ENCODE measurements at regions not wholly inside any gene's neighbourhood (a gene's known extent, or its start where the extent isn't known, plus 50 kb on each side); places are given as distances from the start of the nearest gene placed in this dataset.
"Not testable (repeated sequence)": the region's sequence is repeated elsewhere in the genome, so short reads cannot be mapped to it uniquely, and the experiment has no call there.

DNA sequence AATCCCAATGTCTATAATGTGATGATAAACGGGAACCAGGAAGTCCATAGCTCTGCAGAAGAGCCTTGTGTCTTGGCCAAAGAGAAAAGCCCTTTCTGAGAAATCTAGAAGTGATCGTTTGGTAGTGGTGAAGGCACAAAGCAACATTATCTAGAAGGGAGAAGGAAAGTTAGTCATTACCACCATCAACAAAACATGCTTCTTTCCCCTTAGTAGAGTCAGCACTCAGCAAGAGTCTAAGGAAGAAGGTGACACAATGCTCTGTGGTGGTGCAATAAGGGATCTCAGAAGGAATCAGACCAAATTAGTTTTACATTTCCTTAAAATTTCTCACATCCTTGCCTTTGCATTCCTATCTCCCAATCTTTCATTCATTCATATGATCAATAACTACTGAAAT, 134.4 kb upstream of the PRDX6 start:
- no peak for DNase-seq (ENCODE audit: low read depth)

DNA sequence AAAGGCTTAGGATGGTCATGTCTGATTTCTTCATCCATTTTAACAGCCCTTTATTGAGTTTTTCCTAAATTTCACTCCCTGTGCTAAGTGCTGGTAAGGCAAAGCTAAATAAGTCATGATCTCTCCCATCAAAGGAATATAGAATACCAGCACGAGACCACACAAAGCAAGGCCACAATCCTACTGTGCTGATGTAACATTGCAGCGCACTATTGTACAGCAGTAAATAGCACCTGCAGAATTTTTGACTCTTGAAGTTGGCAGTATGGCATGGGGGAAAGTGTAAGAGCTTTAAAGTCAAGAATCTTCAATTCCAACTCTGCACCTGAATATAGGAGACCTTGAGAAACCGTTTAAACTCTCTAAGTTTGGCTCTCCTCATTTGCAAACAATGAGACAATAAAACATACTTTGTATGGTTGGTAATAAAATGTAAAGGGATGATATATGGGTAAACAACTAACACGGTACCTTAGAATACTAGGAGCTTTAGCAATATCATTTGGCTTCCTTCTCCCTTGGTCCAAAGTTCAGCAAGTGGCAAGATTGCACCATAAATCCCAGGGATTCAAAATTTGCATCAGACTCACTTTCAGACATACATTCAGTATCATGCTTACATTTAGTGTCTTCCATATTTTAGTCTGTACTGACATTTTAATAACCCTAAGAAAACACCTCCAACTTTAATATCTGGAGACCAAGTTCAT, 132.9 kb upstream of the PRDX6 start:
- no peak for DNase-seq (ENCODE audit: low read depth)

DNA sequence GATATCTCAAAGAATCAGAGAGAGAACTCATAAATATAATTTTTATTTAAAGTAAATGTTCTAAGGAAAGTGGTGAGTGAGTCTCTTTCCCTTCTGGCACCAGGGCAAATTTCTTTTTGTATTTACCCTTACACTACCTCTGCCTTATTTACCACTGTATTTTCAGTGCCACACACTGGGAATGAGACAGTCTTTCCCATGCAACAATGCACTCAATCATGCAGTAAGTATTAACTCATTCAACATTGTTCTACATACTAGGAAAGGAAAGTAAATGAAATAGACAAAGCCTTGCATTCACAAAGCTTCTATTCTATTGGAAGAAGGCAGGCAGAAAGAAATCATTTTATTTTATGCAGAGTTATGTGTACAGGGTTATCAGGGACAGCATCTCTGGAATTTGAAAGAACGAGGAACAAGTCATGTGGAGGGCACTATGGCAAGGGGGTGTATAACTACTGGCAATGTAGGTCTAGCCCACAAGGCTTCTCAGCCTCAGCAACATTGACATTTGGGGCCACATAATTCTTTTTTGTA, 129.8 kb upstream of the PRDX6 start:
- DNase-seq (ENCODE audit: low read depth): no peak

DNA sequence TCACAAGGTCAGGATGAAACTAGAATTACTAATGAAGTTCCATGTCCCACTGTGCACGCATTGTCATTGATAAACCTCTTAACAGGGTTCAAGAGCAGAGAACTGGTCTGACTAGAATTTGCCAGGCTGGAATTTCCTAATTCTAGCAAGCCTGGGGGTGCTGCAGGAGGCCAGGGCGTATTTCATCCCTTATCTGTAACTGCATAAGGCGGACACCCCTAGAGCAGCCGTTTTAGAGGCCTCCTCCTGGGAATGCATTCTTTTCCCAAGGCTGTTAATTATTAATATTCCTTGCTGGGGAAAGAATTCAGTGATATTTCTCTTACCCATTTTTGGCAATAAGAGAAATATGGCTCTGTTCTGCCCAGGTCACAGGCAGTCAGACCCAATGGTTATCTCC, 124.5 kb upstream of the PRDX6 start:
- not testable (repeated sequence) for DNase-seq (ENCODE audit: low read depth)

DNA sequence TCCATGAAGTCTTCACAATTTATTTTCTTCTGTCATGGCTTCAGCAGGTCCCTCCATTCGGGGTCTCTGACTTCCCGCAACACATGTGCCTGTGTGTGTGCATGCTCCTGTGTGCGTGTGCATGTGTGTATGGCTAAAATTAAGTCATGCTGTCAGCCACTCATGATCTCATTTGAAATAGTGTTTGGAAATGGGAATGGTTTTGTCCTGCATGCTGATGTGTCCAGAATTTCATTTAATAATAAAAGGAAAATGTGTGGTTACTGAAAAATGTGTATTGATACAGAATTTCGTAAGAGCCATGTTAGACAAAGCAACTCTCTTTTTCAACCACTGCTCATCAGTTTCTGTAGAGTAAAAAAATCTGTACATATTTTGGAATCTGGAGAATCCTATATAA, 123.8 kb upstream of the PRDX6 start:
- DNase-seq (ENCODE audit: low read depth): no peak

DNA sequence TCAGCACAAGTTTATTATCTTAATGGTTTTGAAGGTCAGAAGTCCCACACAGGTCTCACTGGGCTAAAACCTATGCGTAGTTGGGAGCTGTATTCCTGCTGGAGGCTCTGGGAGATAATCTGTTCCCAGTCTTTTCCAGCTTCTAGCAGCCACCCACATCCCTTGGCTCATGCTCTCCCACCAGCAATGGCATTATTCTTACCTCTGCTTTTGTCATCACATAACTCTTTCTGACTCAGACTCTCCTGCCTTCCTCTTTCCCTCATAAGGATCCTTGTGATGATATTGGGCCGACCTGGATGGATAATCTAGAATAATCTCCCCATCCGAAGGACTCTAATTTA, 122.2 kb upstream of the PRDX6 start:
- DNase-seq (ENCODE audit: low read depth): no peak

DNA sequence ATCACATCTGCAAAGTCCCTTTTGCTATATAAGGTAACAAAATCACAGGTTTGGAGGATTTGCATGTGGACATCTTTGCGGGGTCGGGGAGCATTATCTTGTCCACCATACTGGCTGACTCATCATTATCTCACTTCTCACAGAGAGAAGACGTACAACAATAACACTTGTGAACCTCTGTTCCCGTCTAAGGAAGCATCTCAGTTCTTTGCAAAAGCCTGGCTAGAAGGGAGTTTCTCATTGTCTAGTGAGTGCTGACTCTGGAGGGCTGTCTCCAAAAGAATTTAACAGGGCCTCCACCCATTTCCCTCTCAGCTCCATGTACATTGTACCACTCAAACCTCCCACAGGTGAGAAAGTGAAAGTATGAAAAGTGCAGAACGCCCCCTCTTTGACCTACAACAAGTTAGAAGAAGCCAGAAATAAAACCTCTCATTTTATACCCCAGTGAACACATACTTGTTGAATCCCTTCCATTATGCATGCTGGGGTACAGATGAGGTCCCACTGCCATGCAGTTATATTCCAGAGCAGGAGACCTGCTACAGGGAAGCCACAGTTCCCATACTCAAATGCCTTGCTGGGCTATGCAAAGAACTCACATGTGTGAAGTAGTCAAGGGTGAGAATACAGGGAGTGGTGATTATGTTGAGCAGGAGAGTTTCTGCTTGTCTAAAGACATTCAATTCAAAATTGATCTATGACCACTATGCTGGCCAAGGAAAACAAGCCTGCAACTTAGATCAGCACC, 121.7 kb upstream of the PRDX6 start:
- no peak for DNase-seq (ENCODE audit: low read depth)

DNA sequence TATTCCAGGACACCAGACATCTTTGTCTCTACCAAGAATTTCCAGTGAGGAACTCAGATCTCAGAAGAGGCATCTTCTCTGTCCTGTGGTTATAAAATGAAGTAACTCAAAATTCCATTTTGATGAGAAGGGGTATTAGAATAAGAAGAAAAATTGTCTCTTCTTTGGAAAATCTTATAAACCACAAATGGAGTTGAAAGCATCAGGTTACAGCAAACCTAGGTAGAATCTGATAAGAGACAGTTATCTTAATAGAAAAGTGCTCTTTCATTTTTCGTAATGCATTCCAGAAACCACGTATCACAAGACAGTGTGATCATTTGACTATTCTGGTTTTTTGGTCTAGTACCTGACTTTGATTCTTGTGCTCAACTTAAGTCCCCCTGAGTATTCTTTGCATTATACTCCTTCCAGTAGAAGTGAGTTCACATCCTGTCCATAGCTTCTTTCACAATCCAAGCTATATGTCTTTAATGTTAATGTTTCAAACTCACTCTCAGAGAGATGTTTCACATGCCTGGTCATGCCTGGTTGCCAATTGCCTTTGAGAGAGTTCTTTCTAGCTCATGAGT, 120.9 kb upstream of the PRDX6 start:
- DNase-seq (ENCODE audit: low read depth): no peak

DNA sequence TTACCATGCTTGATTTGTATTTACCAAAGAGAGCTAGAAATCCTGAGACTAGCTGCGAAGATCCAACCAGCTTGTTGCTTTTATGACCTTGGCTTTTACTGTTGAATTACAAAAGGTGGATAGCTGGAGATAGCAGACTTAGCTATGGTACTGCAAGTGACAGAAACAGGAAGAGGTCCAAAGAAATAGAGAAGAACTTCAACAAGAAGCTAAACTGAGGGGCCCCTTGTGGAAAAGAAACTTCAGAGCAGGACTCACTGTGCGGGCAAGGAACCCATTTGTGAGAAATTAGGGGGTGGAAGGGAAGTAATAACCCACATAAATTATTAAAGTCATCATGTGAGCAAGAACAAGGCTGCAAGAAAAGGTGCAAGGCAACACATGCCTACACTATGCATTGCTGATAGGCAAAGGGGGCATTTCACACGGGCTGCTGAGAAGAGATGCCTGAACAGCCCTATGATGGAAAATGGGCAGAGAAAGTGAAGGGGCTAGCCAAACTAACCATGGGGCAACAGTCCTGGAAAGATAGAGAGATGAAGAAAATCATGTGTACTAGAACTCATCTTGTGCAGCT, 116.6 kb upstream of the PRDX6 start:
- DNase-seq (ENCODE audit: low read depth): no peak

DNA sequence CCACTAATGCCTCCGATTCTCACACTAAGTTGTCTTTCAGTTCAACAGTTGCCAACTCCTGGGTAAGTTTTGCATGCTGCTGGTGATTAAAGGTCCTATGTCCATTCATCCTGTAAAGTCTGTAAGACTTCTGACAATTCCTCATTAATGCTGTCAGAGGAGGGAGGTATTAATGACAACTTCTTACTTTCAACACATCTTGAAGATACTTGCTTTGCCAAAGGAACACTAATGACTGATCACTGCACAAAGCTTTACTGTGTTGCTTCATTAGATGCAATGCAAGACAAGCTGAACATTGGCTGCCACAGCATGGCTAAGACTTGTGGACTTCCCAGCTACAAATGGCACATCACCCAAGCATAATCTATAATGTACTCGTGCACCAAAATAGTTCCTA, 114.6 kb upstream of the PRDX6 start:
- DNase-seq (ENCODE audit: low read depth): no peak

DNA sequence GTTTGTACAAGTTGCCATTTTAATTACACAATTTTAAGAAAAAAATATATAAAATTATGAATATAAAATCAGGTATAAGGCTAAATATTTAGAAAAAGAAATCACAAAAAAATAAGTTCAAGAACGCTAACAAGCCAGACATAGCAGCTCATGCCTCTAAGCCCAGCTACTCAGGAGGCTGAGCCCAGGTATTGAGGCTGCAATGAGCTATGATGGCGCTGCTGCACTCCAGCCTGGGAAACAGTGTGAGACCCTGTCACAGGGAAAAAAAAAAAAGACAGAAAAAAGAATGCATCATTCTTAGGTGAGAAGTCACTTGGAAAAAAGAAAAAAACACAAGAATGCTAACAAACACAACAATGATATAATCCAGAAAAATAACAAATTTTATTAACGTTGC, 112.3 kb upstream of the PRDX6 start:
- DNase-seq (ENCODE audit: low read depth): no peak

DNA sequence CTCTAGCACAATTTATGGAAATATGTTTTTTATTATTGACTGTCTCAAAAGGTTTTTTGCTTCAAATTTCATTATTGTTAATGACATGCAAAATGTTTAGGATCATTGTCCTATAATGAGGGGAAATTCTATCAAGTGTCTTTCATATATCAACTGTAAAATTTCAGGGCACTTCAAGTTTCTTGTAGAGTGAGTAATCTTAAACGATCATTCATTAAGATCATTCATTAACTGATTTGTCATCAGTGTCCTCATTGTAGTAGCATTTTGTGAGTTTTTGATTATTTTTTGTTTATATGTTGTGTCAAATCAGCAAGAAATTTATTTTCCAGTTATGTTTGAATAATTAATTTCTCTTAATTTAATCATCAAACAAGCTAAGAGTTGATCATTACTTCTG, 111.8 kb upstream of the PRDX6 start:
- no peak for DNase-seq (ENCODE audit: low read depth)

DNA sequence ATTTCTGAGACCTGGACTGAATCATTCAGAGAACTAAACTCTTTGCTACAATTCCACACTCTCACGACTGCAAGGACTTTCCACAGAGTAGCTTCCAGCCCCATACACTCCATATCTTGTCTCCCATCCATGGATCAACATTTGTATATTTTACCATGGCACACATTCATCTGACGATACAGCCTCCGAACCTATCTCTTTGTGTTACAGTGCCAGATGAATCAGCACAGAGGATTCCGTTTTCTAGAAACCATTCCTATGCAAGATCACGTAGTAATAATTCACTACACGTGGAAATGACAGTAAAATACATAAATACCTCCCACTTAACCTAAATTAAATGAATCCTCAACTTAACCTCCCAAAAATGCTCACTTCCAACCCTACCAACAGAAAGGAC, 110.0 kb upstream of the PRDX6 start:
- no peak for DNase-seq (ENCODE audit: low read depth)

DNA sequence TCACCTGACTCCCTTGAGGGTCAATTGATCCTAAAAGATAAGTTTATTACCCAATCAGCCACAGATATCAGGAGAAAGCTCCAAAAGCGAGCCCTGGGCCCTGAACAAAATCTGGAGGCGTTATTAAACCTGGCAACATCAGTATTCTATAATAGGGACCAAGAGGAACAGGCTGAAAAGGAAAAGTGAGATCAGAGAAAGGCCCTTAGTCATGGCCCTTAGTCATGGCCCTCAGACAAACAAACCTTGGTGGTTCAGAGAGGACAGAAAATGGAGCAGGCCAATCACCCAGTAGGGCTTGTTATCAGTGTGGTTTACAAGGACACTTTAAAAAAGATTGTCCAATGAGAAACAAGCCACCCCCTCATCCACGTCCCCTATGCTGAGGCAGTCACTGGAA, 106.5 kb upstream of the PRDX6 start:
- DNase-seq (ENCODE audit: low read depth): not testable (repeated sequence)

DNA sequence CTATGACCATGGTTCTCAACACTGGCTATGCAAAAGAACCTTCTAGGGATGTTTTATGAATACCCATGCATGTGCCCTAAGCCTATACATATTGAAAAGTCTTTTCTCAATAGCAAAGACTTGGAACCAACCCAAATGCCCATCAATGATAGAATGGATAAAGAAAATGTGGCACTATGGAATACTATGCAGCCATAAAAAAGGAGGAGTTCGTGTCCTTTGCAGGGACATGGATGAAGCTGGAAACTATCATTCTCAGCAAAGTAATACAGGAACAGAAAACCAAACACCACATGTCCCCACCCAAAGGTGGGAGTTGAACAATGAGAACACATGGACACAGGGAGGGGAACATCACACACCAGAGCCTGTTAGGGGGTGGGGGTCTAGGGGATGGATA, 101.1 kb upstream of the PRDX6 start:
- DNase-seq (ENCODE audit: low read depth): not testable (repeated sequence)

DNA sequence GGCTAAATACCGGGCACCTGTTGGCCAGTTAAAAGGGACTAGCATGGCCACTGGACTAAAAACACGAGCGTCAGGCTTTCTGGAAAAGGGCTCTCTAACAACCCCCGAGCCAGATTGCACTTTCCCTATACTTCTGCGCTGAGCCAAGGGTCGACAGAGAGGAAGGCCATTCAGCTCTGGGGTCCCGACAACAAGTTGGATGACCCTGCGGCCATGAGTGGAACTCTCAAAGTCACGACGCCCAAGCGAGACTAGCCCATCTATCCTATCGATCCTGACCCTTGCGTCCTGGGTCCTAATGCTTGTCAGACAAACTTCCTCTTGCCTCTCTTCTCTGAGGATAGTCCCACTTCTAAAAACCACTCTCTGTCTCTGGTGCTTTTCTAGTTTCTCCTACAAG, 99.9 kb upstream of the PRDX6 start:
- no peak for DNase-seq (ENCODE audit: low read depth)

DNA sequence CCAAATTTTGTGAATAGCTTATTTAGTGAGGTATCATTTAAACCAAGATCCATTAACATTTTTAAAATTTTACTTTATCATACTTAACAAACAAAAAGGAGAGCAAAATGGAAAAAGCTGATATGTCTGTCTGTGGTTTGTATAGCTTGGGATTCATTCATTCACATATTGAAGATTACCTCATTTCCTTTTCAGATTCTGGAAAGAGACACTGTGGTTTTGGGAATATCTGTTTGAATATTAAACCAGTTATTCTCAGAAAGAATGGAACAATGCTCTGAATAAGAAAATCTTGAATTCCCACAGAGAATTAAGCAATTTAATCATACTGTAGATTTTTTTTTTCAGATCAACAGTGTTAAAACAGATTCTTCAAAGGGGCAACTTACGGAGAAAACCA, 93.8 kb upstream of the PRDX6 start:
- DNase-seq (ENCODE audit: low read depth): no peak

DNA sequence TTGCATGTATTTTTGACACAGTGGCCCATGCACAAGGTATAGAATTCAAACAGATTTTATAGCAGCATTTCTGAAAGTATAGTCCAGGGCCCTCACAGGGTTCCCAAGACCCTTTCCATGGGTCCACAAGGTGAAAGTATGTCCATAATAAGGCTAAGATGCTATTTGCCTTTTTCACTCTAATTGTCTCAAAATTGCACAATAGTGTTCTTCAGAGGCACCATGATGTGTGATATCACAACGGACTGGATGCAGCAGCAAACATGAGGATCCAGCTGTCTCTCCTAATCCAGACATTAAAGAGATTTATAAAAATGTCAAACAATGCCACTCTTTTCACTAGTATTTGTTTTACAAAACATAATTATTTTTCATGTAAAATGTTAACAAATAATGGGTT, 88.8 kb upstream of the PRDX6 start:
- DNase-seq (ENCODE audit: low read depth): no peak

DNA sequence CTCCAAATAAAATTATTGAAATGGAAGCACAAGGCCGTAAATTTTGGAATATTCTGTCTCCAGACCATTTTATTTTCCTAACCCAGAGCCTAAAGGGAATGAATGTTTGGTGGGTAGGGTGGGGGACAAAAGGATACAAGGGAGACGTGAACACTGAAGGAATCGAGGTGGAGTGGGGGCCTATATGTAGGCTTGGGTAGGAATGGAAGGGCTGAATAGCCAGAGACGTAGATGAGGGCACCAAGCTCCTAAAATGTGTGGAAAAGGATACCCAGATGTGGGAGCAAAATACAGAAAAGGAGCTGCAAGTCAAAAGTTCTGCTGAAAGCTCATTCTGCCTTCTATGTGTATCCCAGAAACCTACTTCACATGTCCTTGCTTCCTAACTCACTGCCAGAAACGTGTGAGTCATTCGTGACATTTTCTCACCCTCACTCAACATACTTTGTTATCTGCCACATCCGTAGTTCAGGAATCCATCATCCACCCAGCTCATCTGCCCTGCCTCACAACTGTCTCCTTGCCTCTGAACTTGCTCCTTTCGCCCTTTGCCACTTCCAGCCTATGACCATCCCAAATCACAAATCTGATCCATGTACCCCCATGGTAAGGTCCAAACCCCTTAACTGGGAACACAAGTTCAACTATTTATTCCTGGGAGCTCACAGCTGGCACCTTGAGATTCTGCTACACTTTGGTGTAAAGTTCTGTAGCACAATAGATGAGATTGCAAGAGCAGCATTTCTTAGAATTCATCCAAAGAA, 84.1 kb upstream of the PRDX6 start:
- DNase-seq (ENCODE audit: low read depth): peak; percentile 66

DNA sequence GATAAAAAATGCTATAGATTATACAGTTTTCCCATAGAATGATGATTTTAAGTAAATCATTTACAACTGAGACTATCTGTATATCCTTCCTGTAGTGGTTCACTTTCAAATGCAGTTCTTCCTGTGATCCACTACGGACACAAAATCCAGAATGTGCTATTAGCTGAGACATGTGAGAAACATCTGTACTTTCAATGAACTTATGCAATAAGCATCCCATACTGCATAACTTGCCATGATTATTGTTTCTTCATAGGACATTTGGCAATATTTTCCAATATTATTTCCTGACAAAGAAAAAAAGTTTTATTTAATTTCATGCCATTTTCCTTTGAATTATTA, 83.5 kb upstream of the PRDX6 start:
- DNase-seq (ENCODE audit: low read depth): peak; percentile 58

DNA sequence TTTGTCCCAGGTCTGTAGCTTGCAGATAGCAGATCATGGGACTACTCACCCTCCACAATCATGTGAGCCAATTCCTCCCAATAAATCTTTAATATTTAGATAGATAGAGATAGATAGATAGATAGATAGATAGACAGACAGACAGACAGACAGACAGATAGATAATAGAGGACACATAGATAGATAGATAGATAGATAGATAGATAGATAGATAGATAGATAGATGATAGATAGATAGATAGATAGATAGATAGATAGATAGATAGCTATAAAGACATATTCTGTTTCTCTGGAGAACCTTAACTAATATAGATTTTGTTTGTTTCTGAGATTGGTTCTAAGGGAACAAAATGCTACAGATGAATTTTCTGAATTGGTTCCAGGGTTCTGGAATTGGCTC, 82.3 kb upstream of the PRDX6 start:
- not testable (repeated sequence) for DNase-seq (ENCODE audit: low read depth)

DNA sequence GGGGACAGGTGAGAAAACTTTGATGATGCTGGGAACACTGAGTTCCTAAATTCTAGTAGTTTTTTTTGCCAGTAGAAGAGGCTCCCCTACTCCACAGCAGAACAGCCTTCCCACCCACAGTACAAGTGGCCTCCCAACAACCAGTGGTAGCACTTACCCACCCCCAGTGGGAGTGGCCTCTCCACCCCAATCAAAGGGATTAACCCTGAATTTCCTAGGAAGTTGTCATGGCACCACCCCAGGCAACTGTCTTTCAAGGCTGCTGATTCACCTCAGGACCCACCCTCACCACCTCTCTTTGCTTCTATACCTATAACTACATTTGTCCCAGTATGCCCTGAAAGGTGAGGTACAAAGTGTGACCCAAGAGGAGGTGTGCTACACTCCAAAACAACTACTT, 81.4 kb upstream of the PRDX6 start:
- DNase-seq (ENCODE audit: low read depth): no peak

All from fibroblast of the conjunctiva (primary cell).